Gastroesophageal sphincter (tissue), 3 donors: ENCODE measurements at regions not wholly inside any gene's neighbourhood (a gene's known extent, or its start where the extent isn't known, plus 50 kb on each side); places are given as distances from the start of the nearest gene placed in this dataset.
"Not testable (repeated sequence)": the region's sequence is repeated elsewhere in the genome, so short reads cannot be mapped to it uniquely, and the experiment has no call there.

Experiments
- POLR2A ChIP-seq, 2 donors: fragments of 450-650 bp; IDR thresholded peaks; one replicate each; pipeline ENCODE4 v1.6.1; 2017; ENCODE audit warnings: antibody characterized with exemption in 2 of 2, mild to moderate bottlenecking in 2 of 2, moderate library complexity in 1 of 2
- TF ChIP-seq, protein P1 (sequence below), 4 experiments: fragments of 200-600 bp in 2 of 4; fragments of 450-650 bp in 2 of 4; sonication (generic) in 1 of 4; IDR thresholded peaks; one replicate each; pipeline ENCODE4 v1.5.1; 2017 to 2019; ENCODE audit warnings: antibody characterized with exemption in 4 of 4, mild to moderate bottlenecking in 2 of 4, moderate library complexity in 2 of 4

DNA sequence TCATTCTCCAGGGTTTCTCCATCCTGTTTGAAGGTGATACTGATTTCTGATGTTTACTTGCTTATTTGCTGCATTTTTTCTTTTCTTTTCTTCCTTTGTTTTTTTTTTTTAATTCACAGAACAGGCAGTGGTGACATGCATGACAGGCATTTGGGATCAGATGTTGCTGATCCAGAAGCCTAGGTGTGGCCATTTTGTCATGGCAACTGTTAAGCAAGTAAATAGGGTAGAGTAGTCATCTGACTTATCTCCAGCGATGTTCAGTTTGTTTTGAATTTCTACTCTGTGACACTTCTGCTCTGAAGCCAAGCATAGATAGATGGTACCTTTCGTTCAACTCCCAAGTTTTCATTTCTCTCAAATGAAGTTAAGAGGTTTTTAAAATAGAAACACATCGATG is 74.9 kb upstream of the FAM72C start:
- TF ChIP-seq POLR2A (IDR thresholded peaks at IDR 0.05), result not testable (repeated sequence)
- TF ChIP-seq, protein P1, sequence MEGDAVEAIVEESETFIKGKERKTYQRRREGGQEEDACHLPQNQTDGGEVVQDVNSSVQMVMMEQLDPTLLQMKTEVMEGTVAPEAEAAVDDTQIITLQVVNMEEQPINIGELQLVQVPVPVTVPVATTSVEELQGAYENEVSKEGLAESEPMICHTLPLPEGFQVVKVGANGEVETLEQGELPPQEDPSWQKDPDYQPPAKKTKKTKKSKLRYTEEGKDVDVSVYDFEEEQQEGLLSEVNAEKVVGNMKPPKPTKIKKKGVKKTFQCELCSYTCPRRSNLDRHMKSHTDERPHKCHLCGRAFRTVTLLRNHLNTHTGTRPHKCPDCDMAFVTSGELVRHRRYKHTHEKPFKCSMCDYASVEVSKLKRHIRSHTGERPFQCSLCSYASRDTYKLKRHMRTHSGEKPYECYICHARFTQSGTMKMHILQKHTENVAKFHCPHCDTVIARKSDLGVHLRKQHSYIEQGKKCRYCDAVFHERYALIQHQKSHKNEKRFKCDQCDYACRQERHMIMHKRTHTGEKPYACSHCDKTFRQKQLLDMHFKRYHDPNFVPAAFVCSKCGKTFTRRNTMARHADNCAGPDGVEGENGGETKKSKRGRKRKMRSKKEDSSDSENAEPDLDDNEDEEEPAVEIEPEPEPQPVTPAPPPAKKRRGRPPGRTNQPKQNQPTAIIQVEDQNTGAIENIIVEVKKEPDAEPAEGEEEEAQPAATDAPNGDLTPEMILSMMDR (IDR thresholded peaks at IDR 0.05), result not testable (repeated sequence)
